Kidney (tissue), 13 donors: ENCODE measurements at regions not wholly inside any gene's neighbourhood (a gene's known extent, or its start where the extent isn't known, plus 50 kb on each side); places are given as distances from the start of the nearest gene placed in this dataset.

ENCODE experiments used
- DNase-seq, 5 donors: peaks; one replicate each; pipeline ENCODE4 v3.0.0-alpha.2; 2013 to 2020
- FAIRE-seq: peaks from 2 replicates; lab custom pipeline; 2012; peaks lifted over from hg19 to GRCh38; lab: Jason Lieb, UNC
- H3K27ac ChIP-seq, 2 donors: one replicate each; pipeline ENCODE4 v1.7.0; 2013; ENCODE audit warnings: low read depth in 2 of 2, low read length in 2 of 2, inconsistent platforms in 1 of 2
- H3K27me3 ChIP-seq: one replicate; pipeline ENCODE4 v1.7.1; 2013; ENCODE audit warnings: low read length, inconsistent platforms; ENCODE audit not compliant: control insufficient read depth, insufficient read depth
- H3K36me3 ChIP-seq, 3 donors: one replicate each; pipeline versions ENCODE4 v1.7.0 to v1.7.1; 2013; ENCODE audit warnings: low read length in 3 of 3, control low read depth in 1 of 3, inconsistent platforms in 1 of 3; ENCODE audit not compliant: insufficient read depth in 3 of 3, control insufficient read depth in 2 of 3
- H3K4me1 ChIP-seq, 3 donors: one replicate each; pipeline versions ENCODE4 v1.7.0 to v1.7.1; 2013; ENCODE audit warnings: low read length in 3 of 3, inconsistent platforms in 1 of 3, low read depth in 1 of 3; ENCODE audit not compliant: control insufficient read depth in 2 of 3, insufficient read depth in 2 of 3
- H3K4me3 ChIP-seq, 3 donors: one replicate each; pipeline versions ENCODE4 v1.7.0 to v1.8.1; 2013; ENCODE audit warnings: low read length in 3 of 3, control low read depth in 1 of 3, inconsistent platforms in 1 of 3
- H3K9ac ChIP-seq, 3 donors: one replicate each; pipeline versions ENCODE4 v1.7.0 to v1.7.1; 2013; ENCODE audit warnings: low read length in 3 of 3, control low read depth in 1 of 3, inconsistent platforms in 1 of 3
- H3K9me3 ChIP-seq, 3 donors: one replicate each; pipeline versions ENCODE4 v1.7.0 to v1.7.1; 2013; ENCODE audit warnings: low read length in 3 of 3, control low read depth in 1 of 3, inconsistent platforms in 1 of 3; ENCODE audit not compliant: control insufficient read depth in 2 of 3, insufficient read depth in 1 of 3
- intact Hi-C: fragments of 100-400 bp; cut with DNase I; formaldehyde crosslinking; loops from one replicate; pipeline ENCODE4 v1.11.1; 2022
- TF ChIP-seq, protein P1 (sequence below): IDR thresholded peaks from 3 replicates; pipeline ENCODE4 v1.5.1; 2012; ENCODE audit warnings: mild to moderate bottlenecking, moderate library complexity, borderline replicate concordance; ENCODE audit not compliant: insufficient read depth; ENCODE audit errors: extremely low read depth
- donor health status: control.
- donor health status: control.
- donor health status: control.
- donor health status: control.
- donor health status: control.
- donor health status: DM: yes; HTN: yes; CAD: no.
- donor health status: Normal renal cell carcinoma (clear cell type).

DNA sequence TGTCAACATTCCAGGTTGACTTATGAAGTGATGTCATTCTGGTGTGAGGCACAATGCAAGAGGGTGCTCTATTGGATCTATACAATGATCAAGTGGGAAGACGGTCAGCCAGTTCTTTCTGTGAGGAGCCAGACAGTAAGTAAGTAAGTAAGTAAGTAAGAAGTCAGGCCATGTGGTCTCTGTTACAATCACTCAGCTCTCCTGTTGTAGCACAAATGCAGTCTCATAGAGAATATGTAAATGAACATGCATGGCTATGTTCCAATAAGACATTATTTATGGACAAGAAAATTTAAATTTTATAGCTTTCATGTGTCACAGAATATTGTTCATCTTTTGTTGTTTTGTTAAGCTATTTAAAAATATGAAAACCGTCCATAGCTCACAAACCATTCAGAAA, 399.7 kb downstream of the BTBD3 start:
- no peaks in the 10 kb centered on the region for H3K27me3 ChIP-seq
- no peak overlapping the region for H3K4me3 ChIP-seq
- FAIRE-seq, result no peak
- no peaks in the 10 kb centered on the region for H3K36me3 ChIP-seq
- intact Hi-C loops, result no loop called here
- TF ChIP-seq, protein P1, sequence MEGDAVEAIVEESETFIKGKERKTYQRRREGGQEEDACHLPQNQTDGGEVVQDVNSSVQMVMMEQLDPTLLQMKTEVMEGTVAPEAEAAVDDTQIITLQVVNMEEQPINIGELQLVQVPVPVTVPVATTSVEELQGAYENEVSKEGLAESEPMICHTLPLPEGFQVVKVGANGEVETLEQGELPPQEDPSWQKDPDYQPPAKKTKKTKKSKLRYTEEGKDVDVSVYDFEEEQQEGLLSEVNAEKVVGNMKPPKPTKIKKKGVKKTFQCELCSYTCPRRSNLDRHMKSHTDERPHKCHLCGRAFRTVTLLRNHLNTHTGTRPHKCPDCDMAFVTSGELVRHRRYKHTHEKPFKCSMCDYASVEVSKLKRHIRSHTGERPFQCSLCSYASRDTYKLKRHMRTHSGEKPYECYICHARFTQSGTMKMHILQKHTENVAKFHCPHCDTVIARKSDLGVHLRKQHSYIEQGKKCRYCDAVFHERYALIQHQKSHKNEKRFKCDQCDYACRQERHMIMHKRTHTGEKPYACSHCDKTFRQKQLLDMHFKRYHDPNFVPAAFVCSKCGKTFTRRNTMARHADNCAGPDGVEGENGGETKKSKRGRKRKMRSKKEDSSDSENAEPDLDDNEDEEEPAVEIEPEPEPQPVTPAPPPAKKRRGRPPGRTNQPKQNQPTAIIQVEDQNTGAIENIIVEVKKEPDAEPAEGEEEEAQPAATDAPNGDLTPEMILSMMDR, result no peak
- DNase-seq, result no peak
- no peak overlapping the region for H3K9ac ChIP-seq
- no peak overlapping the region for H3K27ac ChIP-seq
- no peaks in the 10 kb centered on the region for H3K9me3 ChIP-seq
- no peaks in the 10 kb centered on the region for H3K4me1 ChIP-seq

DNA sequence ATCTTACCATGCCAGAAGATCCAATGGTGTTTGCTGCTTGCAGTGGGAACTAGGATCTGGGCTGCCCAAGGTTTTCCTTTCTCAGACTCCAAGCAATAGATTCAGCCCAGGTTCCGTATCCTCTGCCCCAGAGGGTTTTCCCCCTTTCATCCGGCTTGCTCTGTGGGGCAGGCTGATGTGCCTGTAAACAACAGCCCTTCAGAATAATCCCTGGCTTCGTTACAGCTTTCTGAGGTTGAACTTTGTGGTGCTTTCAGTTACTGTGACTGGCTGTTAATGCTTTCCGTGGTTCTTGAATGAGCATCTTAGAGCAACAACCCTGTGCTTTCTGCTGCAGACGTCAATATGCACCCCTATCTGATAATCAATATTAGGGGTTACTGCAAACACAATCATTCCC, 400.4 kb downstream of the BTBD3 start:
- intact Hi-C loops, result no loop called here
- Histone ChIP-seq H3K4me3 (no peak overlapping the region), H3K27ac (no peak overlapping the region), H3K9ac (no peak overlapping the region), H3K4me1 (no peaks in the 10 kb centered on the region), H3K9me3 (no peaks in the 10 kb centered on the region), H3K27me3 (no peaks in the 10 kb centered on the region), H3K36me3 (no peaks in the 10 kb centered on the region)
- DNase-seq (no peak), FAIRE-seq (no peak)
- TF ChIP-seq, protein P1, result no peak

GRCh38 chr20:12321736-12322135, 404.0 kb downstream of the BTBD3 start:
- H3K9me3 ChIP-seq, result no peaks in the 10 kb centered on the region
- DNase-seq (peak in 4 of 5 donors; percentile 16 to 39 (median 28)), FAIRE-seq (no peak)
- no peaks in the 10 kb centered on the region for H3K4me1 ChIP-seq
- H3K4me3 ChIP-seq, result no peak overlapping the region
- no peak overlapping the region for H3K9ac ChIP-seq
- no peak overlapping the region for H3K27ac ChIP-seq
- H3K27me3 ChIP-seq, result no peaks in the 10 kb centered on the region
- no peaks in the 10 kb centered on the region for H3K36me3 ChIP-seq
- TF ChIP-seq, protein P1, result no peak
- intact Hi-C loops, result no loop called here

DNA sequence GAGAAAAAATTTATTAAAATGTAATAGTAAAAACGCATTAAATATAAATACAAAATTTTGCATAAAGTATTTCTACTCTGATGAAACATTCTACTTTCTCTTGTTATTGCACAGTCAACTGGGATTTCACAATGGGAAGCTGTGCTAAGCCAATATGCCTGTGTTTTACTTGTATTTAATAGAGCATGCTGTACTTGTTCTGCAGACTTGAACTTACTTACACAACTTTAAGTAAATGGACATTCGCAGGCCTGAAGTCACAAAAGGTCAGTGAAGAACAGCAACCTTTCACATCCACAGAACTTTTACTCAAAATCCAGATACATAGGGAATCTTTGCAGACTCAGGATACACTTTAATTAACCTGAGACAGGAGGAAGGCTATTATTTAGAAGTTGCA, 409.5 kb downstream of the BTBD3 start:
- no peak overlapping the region for H3K9ac ChIP-seq
- no peak for DNase-seq
- no peak for FAIRE-seq
- intact Hi-C loops, result no loop called here
- peaks cover 0 to 2% (median 0%) of the 10 kb centered on the region in 3 donors for H3K9me3 ChIP-seq
- no peak overlapping the region for H3K27ac ChIP-seq
- no peaks in the 10 kb centered on the region for H3K4me1 ChIP-seq
- TF ChIP-seq, protein P1, result no peak
- H3K27me3 ChIP-seq, result no peaks in the 10 kb centered on the region
- H3K36me3 ChIP-seq, result no peaks in the 10 kb centered on the region
- no peak overlapping the region for H3K4me3 ChIP-seq
